Prostate gland (tissue), 2 donors: ENCODE measurements at regions not wholly inside any gene's neighbourhood (a gene's known extent, or its start where the extent isn't known, plus 50 kb on each side); places are given as distances from the start of the nearest gene placed in this dataset.

Source experiments
- DNase-seq: peaks from one replicate; pipeline ENCODE4 v3.0.0-alpha.2; 2019; ENCODE audit warnings: low spot score
- H3K27ac ChIP-seq, 2 donors: fragments of 200-600 bp; sonication (generic); 2 replicates each; pipeline ENCODE4 v1.5.1; 2017 to 2019
- H3K27me3 ChIP-seq: fragments of 200-600 bp; sonication (generic); replicated peaks from 2 replicates; pipeline ENCODE4 v1.5.1; 2019; ENCODE audit not compliant: insufficient read depth
- H3K36me3 ChIP-seq, 2 donors: fragments of 200-600 bp; sonication (generic); 1 replicate in 1 of 2; 2 replicates in 1 of 2; pipeline versions ENCODE4 v1.5.1 to v1.8.1; 2017 to 2019
- H3K4me1 ChIP-seq: fragments of 200-600 bp; sonication (generic); replicated peaks from 2 replicates; pipeline ENCODE4 v1.5.1; 2019
- H3K4me3 ChIP-seq, 2 donors: fragments of 200-600 bp; sonication (generic); 2 replicates each; pipeline ENCODE4 v1.5.1; 2017 to 2019
- H3K9me3 ChIP-seq: fragments of 200-600 bp; sonication (generic); 2 replicates; pipeline ENCODE4 v1.5.1; 2017
- CTCF ChIP-seq, 4 experiments: fragments of 200-600 bp in 2 of 4; fragments of 450-650 bp in 2 of 4; sonication (generic) in 2 of 4; IDR thresholded peaks; 1 replicate in 3 of 4; 2 replicates in 1 of 4; pipeline ENCODE4 v1.5.1; 2016 to 2019; ENCODE audit warnings: antibody characterized with exemption in 4 of 4, mild to moderate bottlenecking in 2 of 4, moderate library complexity in 2 of 4
- POLR2A ChIP-seq: fragments of 450-650 bp; IDR thresholded peaks from one replicate; pipeline ENCODE4 v1.6.1; 2016; ENCODE audit warnings: antibody characterized with exemption, mild to moderate bottlenecking
- POLR2AphosphoS5 ChIP-seq: sonication (generic); formaldehyde crosslinking; IDR thresholded peaks from one replicate; pipeline ENCODE4 v1.6.1; 2017; ENCODE audit warnings: antibody characterized with exemption
- WGBS: methylation state at CpG from one replicate; pipeline ENCODE4 v1.1.5; 2018; 5-methylcytosine and 5-hydroxymethylcytosine counted together
- intact Hi-C: fragments of 100-400 bp; cut with DNase I; formaldehyde crosslinking; loops from one replicate; pipeline ENCODE4 v1.14.2; 2022

GRCh38 chr2:224211181-224211480 lies 172.0 kb upstream of the SERPINE2 start:
- TF ChIP-seq CTCF (IDR thresholded peaks at IDR 0.05) = no peak
- no peak for TF ChIP-seq POLR2A
- TF ChIP-seq POLR2AphosphoS5 = no peak
- no peak overlapping the region for H3K27ac ChIP-seq
- H3K27me3 ChIP-seq = no peaks in the 10 kb centered on the region
- H3K4me3 ChIP-seq = no peak overlapping the region
- no peak for DNase-seq
- intact Hi-C loops = no loop called here
- no peaks in the 10 kb centered on the region for H3K4me1 ChIP-seq
- no peaks in the 10 kb centered on the region for H3K36me3 ChIP-seq
- H3K9me3 ChIP-seq = no peaks in the 10 kb centered on the region

GRCh38 chr2:224210286-224211180 lies 171.4 kb upstream of the SERPINE2 start:
- no peak for DNase-seq
- H3K9me3 ChIP-seq = no peaks in the 10 kb centered on the region
- H3K36me3 ChIP-seq = no peaks in the 10 kb centered on the region
- H3K27ac ChIP-seq = no peak overlapping the region
- no peaks in the 10 kb centered on the region for H3K4me1 ChIP-seq
- H3K27me3 ChIP-seq = no peaks in the 10 kb centered on the region
- no peak overlapping the region for H3K4me3 ChIP-seq
- TF ChIP-seq POLR2AphosphoS5 (no peak), POLR2A (no peak), CTCF (IDR thresholded peaks at IDR 0.05) (no peak)
- intact Hi-C loops = no loop called here
- whole genome bisulfite sequencing = 87% methylated on average over 6 of the region's 6 CpGs

GRCh38 chr2:224209555-224210285 lies 170.6 kb upstream of the SERPINE2 start:
- no peaks in the 10 kb centered on the region for H3K9me3 ChIP-seq
- no peak for DNase-seq
- intact Hi-C loops = no loop called here
- H3K27me3 ChIP-seq = no peaks in the 10 kb centered on the region
- no peak overlapping the region for H3K27ac ChIP-seq
- H3K4me3 ChIP-seq = no peak overlapping the region
- 88% methylated on average over 9 of the region's 9 CpGs for WGBS
- no peaks in the 10 kb centered on the region for H3K36me3 ChIP-seq
- TF ChIP-seq POLR2AphosphoS5 (no peak), CTCF (IDR thresholded peaks at IDR 0.05) (no peak), POLR2A (no peak)
- no peaks in the 10 kb centered on the region for H3K4me1 ChIP-seq

GRCh38 chr2:224208443-224208842 lies 169.4 kb upstream of the SERPINE2 start:
- Histone ChIP-seq H3K36me3 (no peaks in the 10 kb centered on the region), H3K27me3 (no peaks in the 10 kb centered on the region), H3K9me3 (no peaks in the 10 kb centered on the region), H3K4me3 (no peak overlapping the region), H3K27ac (no peak overlapping the region), H3K4me1 (no peaks in the 10 kb centered on the region)
- TF ChIP-seq POLR2A (no peak), CTCF (IDR thresholded peaks at IDR 0.05) (no peak), POLR2AphosphoS5 (no peak)
- DNase-seq = no peak
- WGBS = 100% methylated on average over 1 of the region's 1 CpG
- intact Hi-C loops = no loop called here

GRCh38 chr2:224208007-224208406 lies 168.9 kb upstream of the SERPINE2 start:
- WGBS = 65% methylated on average over 3 of the region's 3 CpGs
- no peak for DNase-seq
- intact Hi-C loops = no loop called here
- no peaks in the 10 kb centered on the region for H3K36me3 ChIP-seq
- TF ChIP-seq POLR2A (no peak), POLR2AphosphoS5 (no peak), CTCF (IDR thresholded peaks at IDR 0.05) (no peak)
- H3K4me3 ChIP-seq = no peak overlapping the region
- no peaks in the 10 kb centered on the region for H3K27me3 ChIP-seq
- H3K27ac ChIP-seq = no peak overlapping the region
- no peaks in the 10 kb centered on the region for H3K9me3 ChIP-seq
- H3K4me1 ChIP-seq = no peaks in the 10 kb centered on the region
